ENCODE measurements at regions not wholly inside any gene's neighbourhood (a gene's known extent, or its start where the extent isn't known, plus 50 kb on each side); places are given as distances from the start of the nearest gene placed in this dataset.
A peak's percentile ranks its signal among the peaks of the same experiment; 100 is the strongest.

DNA sequence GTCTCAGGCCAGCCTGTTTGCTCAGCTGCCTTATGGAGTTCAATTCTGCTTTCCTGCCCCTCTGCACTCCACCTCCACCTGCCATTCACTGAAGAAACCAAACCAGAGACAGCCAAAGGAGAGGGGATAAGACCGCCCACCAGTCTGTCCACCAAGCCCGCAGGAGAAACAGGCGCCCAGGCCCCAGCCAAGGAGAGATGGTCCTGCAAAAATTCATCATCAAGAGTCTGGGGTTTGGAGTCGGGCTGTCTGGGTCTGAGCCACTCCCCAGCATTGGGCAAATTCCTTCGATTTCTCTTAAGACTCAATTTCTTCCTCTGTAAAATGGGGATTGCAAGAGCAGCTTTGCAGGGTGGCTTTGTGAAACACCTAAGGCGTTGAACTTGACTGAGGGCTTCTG, 121.4 kb upstream of the RUNX3 start:
- ATAC-seq (no peak), DNase-seq (no peak)
- Mint-ChIP-seq H3K27ac (no peak overlapping the region), H3K4me1 (peaks cover 0 to 7% (median 0%) of the 10 kb centered on the region in 7 donors), H3K36me3 (no peaks in the 10 kb centered on the region), H3K27me3 (peaks cover 0 to 64% (median 16%) of the 10 kb centered on the region in 5 donors), H3K4me3 (no peak overlapping the region), H3K9me3 (no peaks in the 10 kb centered on the region)
- ChIA-PET POLR2A (no interaction called here), CTCF (no interaction called here)
- Histone ChIP-seq H3K27me3 (ENCODE audit: control insufficient read depth in 2 of 2, insufficient read depth in 2 of 2, low read length in 2 of 2) (no peaks in the 10 kb centered on the region), H3K27ac (ENCODE audit: low read depth, low read length) (no peak overlapping the region), H3K36me3 (ENCODE audit: control insufficient read depth in 2 of 3, insufficient read depth in 3 of 3, low read length in 3 of 3) (no peaks in the 10 kb centered on the region), H3K9me3 (ENCODE audit: control insufficient read depth in 2 of 3, low read length in 3 of 3) (no peaks in the 10 kb centered on the region), H3K4me1 (ENCODE audit: control insufficient read depth in 2 of 2, insufficient read depth in 2 of 2, low read length in 2 of 2) (no peaks in the 10 kb centered on the region), H3K4me3 (ENCODE audit: low read length) (no peak overlapping the region)
- intact Hi-C loops (cut with micrococcal nuclease): no loop called here

DNA sequence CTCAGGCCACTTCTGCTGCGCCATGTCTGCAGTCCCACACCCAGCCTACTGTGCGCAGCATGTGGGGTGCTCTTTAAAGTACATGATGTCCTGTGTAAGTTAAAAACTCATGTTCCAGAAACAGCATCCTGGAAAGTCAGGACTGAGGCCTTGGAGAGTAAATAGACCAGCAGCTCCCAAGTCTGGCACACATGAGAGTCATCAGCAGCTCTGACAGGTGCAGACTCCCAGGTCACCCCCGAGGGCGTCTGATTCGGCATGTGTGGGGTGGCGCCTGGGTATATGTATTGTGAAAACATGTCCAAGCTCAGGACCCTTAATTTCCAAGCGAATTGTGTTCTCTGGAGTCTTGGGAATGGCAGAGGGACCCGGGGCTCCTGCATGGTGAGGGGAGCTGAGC, 120.1 kb upstream of the RUNX3 start:
- no peaks in the 10 kb centered on the region for H3K36me3 ChIP-seq (ENCODE audit: control insufficient read depth in 2 of 3, insufficient read depth in 3 of 3, low read length in 3 of 3)
- Mint-ChIP-seq H3K4me1 (peaks cover 0 to 7% (median 0%) of the 10 kb centered on the region in 7 donors), H3K27ac (no peak overlapping the region), H3K36me3 (no peaks in the 10 kb centered on the region), H3K4me3 (no peak overlapping the region), H3K27me3 (peaks cover 0 to 54% (median 7%) of the 10 kb centered on the region in 5 donors), H3K9me3 (no peaks in the 10 kb centered on the region)
- no peaks in the 10 kb centered on the region for H3K4me1 ChIP-seq (ENCODE audit: control insufficient read depth in 2 of 2, insufficient read depth in 2 of 2, low read length in 2 of 2)
- POLR2A ChIA-PET: no interaction called here
- intact Hi-C loops (cut with micrococcal nuclease): no loop called here
- CTCF ChIA-PET: interaction anchor here (0.6 kb wide), 1 partner anchor 249 kb away, joined by 3 read pairs; no protein-coding TSS in a partner anchor
- no peak overlapping the region for H3K4me3 ChIP-seq (ENCODE audit: low read length)
- H3K27ac ChIP-seq (ENCODE audit: low read depth, low read length): no peak overlapping the region
- ATAC-seq: no peak
- H3K9me3 ChIP-seq (ENCODE audit: control insufficient read depth in 2 of 3, low read length in 3 of 3): no peaks in the 10 kb centered on the region
- no peak for DNase-seq
- H3K27me3 ChIP-seq (ENCODE audit: control insufficient read depth in 2 of 2, insufficient read depth in 2 of 2, low read length in 2 of 2): no peaks in the 10 kb centered on the region

DNA sequence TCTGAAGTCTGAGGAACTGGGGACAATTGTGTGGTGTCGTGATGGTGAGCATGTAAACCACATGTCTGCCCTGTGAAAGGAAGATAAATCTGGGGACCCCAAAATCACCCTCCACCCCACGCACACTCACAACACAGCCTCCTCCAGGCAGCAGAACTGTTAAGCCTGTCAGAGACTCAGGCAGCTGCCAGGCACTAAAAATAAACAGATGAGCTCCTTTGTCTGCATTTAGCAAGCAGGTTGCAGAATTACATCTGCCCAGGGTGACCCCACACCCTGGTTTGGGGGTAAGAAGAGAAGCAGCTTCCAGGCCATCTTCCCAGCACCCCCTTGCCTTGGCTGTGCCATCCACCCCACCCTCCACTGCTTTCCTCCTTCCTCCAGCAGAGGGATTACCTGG, 119.1 kb upstream of the RUNX3 start:
- H3K27ac Mint-ChIP-seq: no peak overlapping the region
- no peaks in the 10 kb centered on the region for H3K4me1 ChIP-seq (ENCODE audit: control insufficient read depth in 2 of 2, insufficient read depth in 2 of 2, low read length in 2 of 2)
- CTCF ChIA-PET: interaction anchor here (0.6 to 1.0 kb wide), 3 partner anchors 11 to 162 kb away, joined by 3 to 5 read pairs (median 3); no protein-coding TSS in a partner anchor
- H3K9me3 ChIP-seq (ENCODE audit: control insufficient read depth in 2 of 3, low read length in 3 of 3): no peaks in the 10 kb centered on the region
- H3K27me3 ChIP-seq (ENCODE audit: control insufficient read depth in 2 of 2, insufficient read depth in 2 of 2, low read length in 2 of 2): no peaks in the 10 kb centered on the region
- H3K36me3 Mint-ChIP-seq: no peaks in the 10 kb centered on the region
- no peak overlapping the region for H3K4me3 ChIP-seq (ENCODE audit: low read length)
- ATAC-seq: no peak
- no peak overlapping the region for H3K27ac ChIP-seq (ENCODE audit: low read depth, low read length)
- H3K27me3 Mint-ChIP-seq: peaks cover 0 to 51% (median 0%) of the 10 kb centered on the region in 5 donors
- no peak for DNase-seq
- no peaks in the 10 kb centered on the region for H3K4me1 Mint-ChIP-seq
- H3K9me3 Mint-ChIP-seq: peaks cover 0 to 2% (median 0%) of the 10 kb centered on the region in 11 donors
- POLR2A ChIA-PET: interaction anchor here (0.6 kb wide), 1 partner anchor 161 kb away, joined by 3 read pairs; no protein-coding TSS in a partner anchor
- H3K36me3 ChIP-seq (ENCODE audit: control insufficient read depth in 2 of 3, insufficient read depth in 3 of 3, low read length in 3 of 3): no peaks in the 10 kb centered on the region
- H3K4me3 Mint-ChIP-seq: no peak overlapping the region
- intact Hi-C loops (cut with micrococcal nuclease): no loop called here

DNA sequence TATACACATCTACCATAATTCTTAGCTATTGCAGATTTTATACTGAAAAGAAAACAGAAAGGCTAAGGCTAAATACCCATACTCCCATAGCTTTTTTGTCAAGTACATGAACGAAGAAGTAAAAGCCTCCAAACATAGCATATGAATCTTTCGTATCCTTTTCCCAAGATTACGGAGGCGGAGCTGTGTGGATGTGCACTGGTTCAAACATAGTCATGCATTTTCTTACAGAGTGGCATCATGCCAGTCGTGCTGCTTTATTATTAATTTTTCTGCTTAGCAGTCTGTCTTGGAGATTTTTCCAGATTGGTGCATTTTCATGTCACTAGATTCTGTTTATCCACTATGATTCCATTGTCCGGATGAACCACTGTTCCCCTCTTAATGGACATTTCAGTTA, 118.7 kb upstream of the RUNX3 start:
- H3K4me1 ChIP-seq (ENCODE audit: control insufficient read depth in 2 of 2, insufficient read depth in 2 of 2, low read length in 2 of 2): peaks cover 0 to 3% of the 10 kb centered on the region in 2 donors
- Mint-ChIP-seq H3K4me1 (peaks cover 0 to 4% (median 0%) of the 10 kb centered on the region in 7 donors), H3K36me3 (no peaks in the 10 kb centered on the region), H3K4me3 (no peak overlapping the region), H3K9me3 (peaks cover 0 to 3% (median 0%) of the 10 kb centered on the region in 11 donors), H3K27me3 (peaks cover 0 to 50% (median 0%) of the 10 kb centered on the region in 5 donors), H3K27ac (no peak overlapping the region)
- DNase-seq (no peak), ATAC-seq (no peak)
- ChIA-PET CTCF (interaction anchor here (1.0 kb wide), 2 partner anchors 11 to 12 kb away, joined by 3 read pairs; no protein-coding TSS in a partner anchor), POLR2A (interaction anchor here (0.6 kb wide), 1 partner anchor 160 kb away, joined by 3 read pairs; no protein-coding TSS in a partner anchor)
- no peaks in the 10 kb centered on the region for H3K9me3 ChIP-seq (ENCODE audit: control insufficient read depth in 2 of 3, low read length in 3 of 3)
- no peaks in the 10 kb centered on the region for H3K27me3 ChIP-seq (ENCODE audit: control insufficient read depth in 2 of 2, insufficient read depth in 2 of 2, low read length in 2 of 2)
- intact Hi-C loops (cut with micrococcal nuclease): no loop called here
- no peak overlapping the region for H3K4me3 ChIP-seq (ENCODE audit: low read length)
- no peaks in the 10 kb centered on the region for H3K36me3 ChIP-seq (ENCODE audit: control insufficient read depth in 2 of 3, insufficient read depth in 3 of 3, low read length in 3 of 3)
- H3K27ac ChIP-seq (ENCODE audit: low read depth, low read length): no peak overlapping the region

DNA sequence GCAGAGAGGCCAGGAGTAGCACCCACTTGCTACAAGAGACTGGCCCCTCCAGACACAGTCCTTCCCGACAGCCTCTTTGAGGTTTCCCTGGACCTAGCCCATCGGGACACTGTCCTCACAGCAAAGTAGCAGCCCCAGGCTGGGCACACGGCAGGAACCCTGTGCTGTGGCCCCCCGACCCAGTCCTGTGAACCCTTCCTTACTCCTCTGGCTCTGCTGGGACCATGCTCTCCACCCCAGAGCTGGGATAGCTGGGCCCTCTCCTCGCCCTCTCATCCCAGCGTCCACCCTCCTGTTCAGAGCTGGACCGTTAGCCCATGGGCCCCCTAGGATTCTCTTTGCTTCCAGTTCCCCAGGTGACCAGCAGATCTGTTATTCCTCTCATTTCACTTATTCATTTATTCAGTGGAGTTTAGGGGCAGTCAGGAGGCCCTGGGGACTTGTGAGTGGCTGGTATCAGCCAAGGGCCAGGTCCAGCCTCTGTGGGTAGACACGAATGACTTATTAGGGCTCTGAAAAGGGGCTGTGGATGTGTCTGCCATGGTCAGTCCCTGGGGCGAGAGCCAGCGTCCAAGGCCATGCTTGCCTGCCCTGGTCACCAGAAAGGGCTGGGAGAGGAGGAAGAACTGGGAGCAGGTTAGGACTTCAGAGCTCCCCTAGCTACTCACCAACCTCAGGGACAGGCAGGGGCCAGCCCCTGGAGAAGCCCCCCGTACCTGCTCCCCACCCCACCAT, 117.6 kb upstream of the RUNX3 start:
- Histone ChIP-seq H3K36me3 (ENCODE audit: control insufficient read depth in 2 of 3, insufficient read depth in 3 of 3, low read length in 3 of 3) (no peaks in the 10 kb centered on the region), H3K27ac (ENCODE audit: low read depth, low read length) (no peak overlapping the region), H3K4me1 (ENCODE audit: control insufficient read depth in 2 of 2, insufficient read depth in 2 of 2, low read length in 2 of 2) (peaks cover 0 to 6% of the 10 kb centered on the region in 2 donors), H3K4me3 (ENCODE audit: low read length) (no peak overlapping the region), H3K9me3 (ENCODE audit: control insufficient read depth in 2 of 3, low read length in 3 of 3) (no peaks in the 10 kb centered on the region), H3K27me3 (ENCODE audit: control insufficient read depth in 2 of 2, insufficient read depth in 2 of 2, low read length in 2 of 2) (no peaks in the 10 kb centered on the region)
- no peak for DNase-seq
- Mint-ChIP-seq H3K36me3 (no peaks in the 10 kb centered on the region), H3K9me3 (peaks cover 0 to 5% (median 0%) of the 10 kb centered on the region in 11 donors), H3K27me3 (peaks cover 0 to 42% (median 0%) of the 10 kb centered on the region in 5 donors), H3K27ac (peak overlapping the region in 1 of 9 donors; percentile 32), H3K4me1 (peaks cover 0 to 7% (median 0%) of the 10 kb centered on the region in 7 donors), H3K4me3 (no peak overlapping the region)
- ChIA-PET POLR2A (no interaction called here), CTCF (interaction anchor here (1.1 kb wide), 1 partner anchor 11 kb away, joined by 3 read pairs; no protein-coding TSS in a partner anchor)
- no peak for ATAC-seq
- intact Hi-C loops (cut with micrococcal nuclease): no loop called here

DNA sequence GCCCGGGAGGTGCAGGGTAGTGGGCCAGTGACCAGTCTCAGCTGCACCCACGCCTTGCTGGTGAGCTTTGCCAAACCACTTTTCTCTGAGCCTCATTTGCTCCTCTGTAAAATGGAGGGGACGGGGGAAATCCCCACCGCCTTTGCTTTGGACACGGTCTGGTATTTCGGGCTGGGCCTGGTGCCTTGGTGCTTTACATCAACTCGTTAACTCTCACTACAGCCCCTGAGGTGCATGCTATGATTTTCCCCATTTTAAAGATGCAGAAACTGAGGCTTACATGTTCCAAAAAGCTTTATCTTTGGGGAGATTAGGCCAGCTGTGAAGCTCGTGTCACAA, 116.1 kb upstream of the RUNX3 start:
- Histone ChIP-seq H3K36me3 (ENCODE audit: control insufficient read depth in 2 of 3, insufficient read depth in 3 of 3, low read length in 3 of 3) (no peaks in the 10 kb centered on the region), H3K27ac (ENCODE audit: low read depth, low read length) (no peak overlapping the region), H3K9me3 (ENCODE audit: control insufficient read depth in 2 of 3, low read length in 3 of 3) (no peaks in the 10 kb centered on the region), H3K4me3 (ENCODE audit: low read length) (no peak overlapping the region), H3K4me1 (ENCODE audit: control insufficient read depth in 2 of 2, insufficient read depth in 2 of 2, low read length in 2 of 2) (peaks cover 0 to 6% of the 10 kb centered on the region in 2 donors), H3K27me3 (ENCODE audit: control insufficient read depth in 2 of 2, insufficient read depth in 2 of 2, low read length in 2 of 2) (no peaks in the 10 kb centered on the region)
- no peak overlapping the region for H3K4me3 Mint-ChIP-seq
- DNase-seq (no peak), ATAC-seq (no peak)
- ChIA-PET POLR2A (no interaction called here), CTCF (interaction anchor here (1.2 kb wide), 1 partner anchor 10 kb away, joined by 4 read pairs; no protein-coding TSS in a partner anchor)
- no peaks in the 10 kb centered on the region for H3K36me3 Mint-ChIP-seq
- peaks cover 0 to 5% (median 0%) of the 10 kb centered on the region in 11 donors for H3K9me3 Mint-ChIP-seq
- H3K27me3 Mint-ChIP-seq: peaks cover 0 to 38% (median 4%) of the 10 kb centered on the region in 5 donors
- intact Hi-C loops (cut with micrococcal nuclease): no loop called here
- H3K27ac Mint-ChIP-seq: no peak overlapping the region
- H3K4me1 Mint-ChIP-seq: peaks cover 0 to 7% (median 0%) of the 10 kb centered on the region in 7 donors
